ENCODE measurements at regions not wholly inside any gene's neighbourhood (a gene's known extent, or its start where the extent isn't known, plus 50 kb on each side); places are given as distances from the start of the nearest gene placed in this dataset.
"Not testable (repeated sequence)": the region's sequence is repeated elsewhere in the genome, so short reads cannot be mapped to it uniquely, and the experiment has no call there.

GRCh38 chr1:195697130-195697529, 911.1 kb downstream of the KCNT2 start:
- TF ChIP-seq CTCF (IDR thresholded peaks at IDR 0.05; ENCODE audit: borderline replicate concordance, insufficient read depth, low read depth, low read length) = no peak
- H3K4me3 ChIP-seq (ENCODE audit: low read depth, low read length) = no peak overlapping the region

- no peak overlapping the region for H3K4me3 ChIP-seq (ENCODE audit: low read depth, low read length)
- no peak for TF ChIP-seq CTCF (IDR thresholded peaks at IDR 0.05; ENCODE audit: borderline replicate concordance, insufficient read depth, low read depth, low read length)
Observed at GRCh38 chr1:195686764-195687163, 921.5 kb downstream of the KCNT2 start.

GRCh38 chr1:195664628-195665027, 943.6 kb downstream of the KCNT2 start:
- no peak overlapping the region for H3K4me3 ChIP-seq (ENCODE audit: low read depth, low read length)
- no peak for TF ChIP-seq CTCF (IDR thresholded peaks at IDR 0.05; ENCODE audit: borderline replicate concordance, insufficient read depth, low read depth, low read length)

- TF ChIP-seq CTCF (IDR thresholded peaks at IDR 0.05; ENCODE audit: borderline replicate concordance, insufficient read depth, low read depth, low read length) = no peak
- H3K4me3 ChIP-seq (ENCODE audit: low read depth, low read length) = no peak overlapping the region
Observed at GRCh38 chr1:195663549-195664280, 944.5 kb downstream of the KCNT2 start.

GRCh38 chr1:195656780-195657179, 951.5 kb downstream of the KCNT2 start:
- no peak overlapping the region for H3K4me3 ChIP-seq (ENCODE audit: low read depth, low read length)
- TF ChIP-seq CTCF (IDR thresholded peaks at IDR 0.05; ENCODE audit: borderline replicate concordance, insufficient read depth, low read depth, low read length) = no peak

GRCh38 chr1:195648875-195649274, 959.4 kb downstream of the KCNT2 start:
- H3K4me3 ChIP-seq (ENCODE audit: low read depth, low read length) = not testable (repeated sequence)

- no peak for TF ChIP-seq CTCF (IDR thresholded peaks at IDR 0.05; ENCODE audit: borderline replicate concordance, insufficient read depth, low read depth, low read length)
- no peak overlapping the region for H3K4me3 ChIP-seq (ENCODE audit: low read depth, low read length)
Observed at GRCh38 chr1:195637539-195637938, 970.7 kb downstream of the KCNT2 start.

Measured in GM12875 (cell line).